GM12873 (cell line): ENCODE measurements at regions not wholly inside any gene's neighbourhood (a gene's known extent, or its start where the extent isn't known, plus 50 kb on each side); places are given as distances from the start of the nearest gene placed in this dataset.

Experiments
- CTCF ChIP-seq: IDR thresholded peaks from 2 replicates; pipeline ENCODE4 v1.5.1; 2012; ENCODE audit warnings: low read depth, mild to moderate bottlenecking, moderate library complexity, low read length, control low read depth; ENCODE audit not compliant: insufficient read depth; ENCODE audit errors: missing control alignments

- no peak for TF ChIP-seq CTCF
These were observed 296.8 kb upstream of the MARCKS start for GRCh38 chr6:113560376-113560775.

GRCh38 chr6:113560908-113561307 lies 296.2 kb upstream of the MARCKS start:
- TF ChIP-seq CTCF: no peak

- no peak for TF ChIP-seq CTCF
These were observed 294.9 kb upstream of the MARCKS start for GRCh38 chr6:113562248-113562647.

GRCh38 chr6:113564371-113565171 lies 292.6 kb upstream of the MARCKS start:
- TF ChIP-seq CTCF: no peak

GRCh38 chr6:113565306-113565705 lies 291.8 kb upstream of the MARCKS start:
- no peak for TF ChIP-seq CTCF

- TF ChIP-seq CTCF: no peak
These were observed 287.0 kb upstream of the MARCKS start for GRCh38 chr6:113570161-113570560.

GRCh38 chr6:113570641-113571040 lies 286.5 kb upstream of the MARCKS start:
- no peak for TF ChIP-seq CTCF
